ENCODE measurements at regions not wholly inside any gene's neighbourhood (a gene's known extent, or its start where the extent isn't known, plus 50 kb on each side); places are given as distances from the start of the nearest gene placed in this dataset.
"Not testable (repeated sequence)": the region's sequence is repeated elsewhere in the genome, so short reads cannot be mapped to it uniquely, and the experiment has no call there.

DNA sequence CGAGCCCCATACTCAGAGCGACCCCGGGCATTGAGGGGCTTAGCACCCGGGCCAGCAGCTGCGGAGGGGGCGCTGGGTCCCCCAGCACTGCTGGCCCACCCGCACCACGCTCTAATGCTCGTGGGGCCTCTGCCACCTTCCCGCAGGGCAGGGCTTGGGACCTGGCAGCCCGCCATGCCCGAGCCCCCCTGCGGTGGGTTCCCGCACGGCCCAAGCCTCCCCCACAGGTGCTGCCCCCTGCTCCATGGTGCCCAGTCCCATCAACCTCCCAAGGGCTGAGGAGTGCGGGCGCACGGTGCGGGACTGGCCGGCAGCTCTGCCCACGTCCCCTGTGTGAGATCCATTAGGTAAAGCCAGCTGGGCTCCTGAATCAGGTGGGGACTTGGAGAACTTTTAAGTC is 429.2 kb upstream of the PCDH11Y start:
- WGBS, 2 donors = 50 to 80% methylated on average over 2 to 21 of the region's 21 CpGs
- H3K27ac ChIP-seq; H3K4me1 ChIP-seq; H3K9me3 ChIP-seq; H3K27me3 ChIP-seq; H3K36me3 ChIP-seq; intact Hi-C loops (cut with DNase I); H3K4me3 ChIP-seq; ATAC-seq; FAIRE-seq: not testable (repeated sequence)
- DNase-seq = peak in 2 of 6 donors; percentile 10 to 31

DNA sequence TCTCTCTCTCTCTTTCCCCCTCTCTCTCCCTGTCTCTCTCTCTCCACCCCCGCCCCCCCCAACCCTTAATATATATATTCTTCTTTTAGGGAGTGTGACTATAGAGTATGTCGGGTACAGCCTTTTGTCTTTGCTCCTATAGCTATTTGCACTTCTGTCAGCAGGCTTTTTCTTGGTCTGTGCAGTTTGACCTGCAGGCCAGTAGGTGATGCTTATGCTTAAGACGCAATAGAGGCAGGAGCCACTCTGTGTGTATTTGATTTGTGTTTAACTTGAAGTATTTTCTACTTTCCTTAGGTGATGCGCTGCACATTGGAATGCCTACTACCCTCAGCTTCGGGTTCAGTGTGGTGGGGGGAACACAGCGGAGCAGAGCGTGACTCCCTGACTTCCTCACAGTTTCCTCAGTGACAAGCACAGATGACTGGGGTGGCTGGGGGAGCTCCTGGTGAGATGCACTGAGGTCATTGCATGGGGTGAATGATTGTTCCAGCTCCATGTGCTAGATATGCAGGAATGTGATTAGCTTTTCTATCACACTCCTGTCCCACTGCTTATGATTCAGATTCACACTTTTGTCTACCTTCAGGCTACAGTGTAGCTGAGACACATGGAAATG is 407.1 kb upstream of the PCDH11Y start:
- WGBS, 2 donors = 24% methylated on average over 7 of the region's 7 CpGs; no CpG with 5 or more reads in 1 of the 2 donors

DNA sequence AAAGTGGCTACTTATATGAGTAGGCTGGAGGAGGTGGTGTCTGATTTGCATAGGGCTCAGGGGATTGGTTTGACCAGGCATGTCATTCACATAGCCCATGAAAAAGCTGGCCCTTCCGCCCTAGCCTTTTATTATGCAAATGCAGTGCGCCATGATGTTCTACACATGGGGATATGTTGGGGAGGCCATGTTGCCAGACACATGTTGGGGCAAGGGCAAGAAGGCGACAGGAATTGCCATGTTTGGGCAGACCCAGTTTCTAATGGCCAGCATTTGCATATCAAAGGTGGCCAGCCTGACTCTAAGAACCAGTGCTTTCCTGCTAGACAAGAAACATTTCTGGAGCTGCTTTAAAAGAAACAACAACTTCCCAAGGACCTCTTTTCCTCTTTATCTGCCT is 396.6 kb upstream of the PCDH11Y start:
- DNase-seq; H3K27ac ChIP-seq; H3K36me3 ChIP-seq; ATAC-seq; intact Hi-C loops (cut with DNase I); H3K27me3 ChIP-seq; FAIRE-seq; H3K9me3 ChIP-seq; H3K4me3 ChIP-seq; H3K4me1 ChIP-seq: not testable (repeated sequence)
- 65% methylated on average over 3 of the region's 3 CpGs; no CpG with 5 or more reads in 1 of the 2 donors for WGBS, 2 donors

More for the DNA sequence above, 407.1 kb upstream of the PCDH11Y start:
- H3K9me3 ChIP-seq; H3K4me3 ChIP-seq; DNase-seq; H3K36me3 ChIP-seq; H3K4me1 ChIP-seq; FAIRE-seq; intact Hi-C loops (cut with DNase I); H3K27ac ChIP-seq; H3K27me3 ChIP-seq; ATAC-seq: not testable (repeated sequence)
